Parathyroid adenoma (tissue), 2 donors: ENCODE measurements at regions not wholly inside any gene's neighbourhood (a gene's known extent, or its start where the extent isn't known, plus 50 kb on each side); places are given as distances from the start of the nearest gene placed in this dataset.
A peak's percentile ranks its signal among the peaks of the same experiment; 100 is the strongest.

ENCODE experiments used
- H2AFZ ChIP-seq: fragments of 300-600 bp; sonication (generic); one replicate; pipeline ENCODE4 v1.7.0; 2017; ENCODE audit warnings: antibody characterized with exemption, mild to moderate bottlenecking
- H3K27ac ChIP-seq: fragments of 300-600 bp; sonication (generic); one replicate; pipeline ENCODE4 v1.7.0; 2017
- H3K27me3 ChIP-seq: fragments of 300-600 bp; sonication (generic); one replicate; pipeline ENCODE4 v1.7.0; 2017; ENCODE audit warnings: low read length; ENCODE audit not compliant: control insufficient read depth, insufficient read depth
- H3K36me3 ChIP-seq: fragments of 300-600 bp; sonication (generic); one replicate; pipeline ENCODE4 v1.7.0; 2017; ENCODE audit warnings: low read length; ENCODE audit not compliant: control insufficient read depth, insufficient read depth
- H3K4me1 ChIP-seq: fragments of 300-600 bp; sonication (generic); one replicate; pipeline ENCODE4 v1.7.0; 2017; ENCODE audit warnings: control low read depth
- H3K4me2 ChIP-seq: fragments of 300-600 bp; sonication (generic); one replicate; pipeline ENCODE4 v1.7.0; 2017; ENCODE audit warnings: low read length
- H3K4me3 ChIP-seq: fragments of 300-600 bp; sonication (generic); one replicate; pipeline ENCODE4 v1.7.0; 2017; ENCODE audit warnings: low read depth, low read length
- H3K79me2 ChIP-seq: fragments of 300-600 bp; sonication (generic); one replicate; pipeline ENCODE4 v1.7.0; 2017; ENCODE audit warnings: control low read depth
- H3K9ac ChIP-seq: fragments of 300-600 bp; sonication (generic); one replicate; pipeline ENCODE4 v1.7.0; 2017; ENCODE audit warnings: mild to moderate bottlenecking
- H3K9me3 ChIP-seq: fragments of 300-600 bp; sonication (generic); one replicate; pipeline ENCODE4 v1.7.0; 2017; ENCODE audit warnings: low read length; ENCODE audit not compliant: control insufficient read depth
- CTCF ChIP-seq: fragments of 300-600 bp; sonication (generic); IDR thresholded peaks from one replicate; pipeline ENCODE4 v1.7.0; 2017; ENCODE audit warnings: antibody characterized with exemption, mild to moderate bottlenecking
- donor health status: primary hyperparathyroidism.

- no peak overlapping the region for H3K4me3 ChIP-seq
- H3K27ac ChIP-seq: no peak overlapping the region
- no peaks in the 10 kb centered on the region for H3K27me3 ChIP-seq
- no peak overlapping the region for H2AFZ ChIP-seq
- TF ChIP-seq CTCF: no peak
- H3K4me1 ChIP-seq: peaks cover 15% of the 10 kb centered on the region
- no peaks in the 10 kb centered on the region for H3K36me3 ChIP-seq
- no peaks in the 10 kb centered on the region for H3K9me3 ChIP-seq
- no peak overlapping the region for H3K4me2 ChIP-seq
- H3K79me2 ChIP-seq: no peaks in the 10 kb centered on the region
- H3K9ac ChIP-seq: no peak overlapping the region
Measured at GRCh38 chr5:124652892-124653441, 93.5 kb downstream of the ZNF608 start.

GRCh38 chr5:124652514-124652819, 94.0 kb downstream of the ZNF608 start:
- no peak overlapping the region for H3K4me2 ChIP-seq
- H3K27ac ChIP-seq: no peak overlapping the region
- H3K27me3 ChIP-seq: no peaks in the 10 kb centered on the region
- H3K79me2 ChIP-seq: no peaks in the 10 kb centered on the region
- no peaks in the 10 kb centered on the region for H3K36me3 ChIP-seq
- H3K9ac ChIP-seq: no peak overlapping the region
- H2AFZ ChIP-seq: no peak overlapping the region
- no peaks in the 10 kb centered on the region for H3K9me3 ChIP-seq
- no peak overlapping the region for H3K4me3 ChIP-seq
- H3K4me1 ChIP-seq: peaks cover 15% of the 10 kb centered on the region
- no peak for TF ChIP-seq CTCF

GRCh38 chr5:124651663-124652513, 94.6 kb downstream of the ZNF608 start:
- no peak for TF ChIP-seq CTCF
- H3K9me3 ChIP-seq: no peaks in the 10 kb centered on the region
- H3K4me1 ChIP-seq: peaks cover 15% of the 10 kb centered on the region
- peak overlapping the region; percentile 82 for H3K4me2 ChIP-seq
- peak overlapping the region; percentile 47 for H3K27ac ChIP-seq
- no peaks in the 10 kb centered on the region for H3K36me3 ChIP-seq
- H2AFZ ChIP-seq: peak overlapping the region; percentile 83
- no peaks in the 10 kb centered on the region for H3K79me2 ChIP-seq
- peak overlapping the region; percentile 53 for H3K4me3 ChIP-seq
- H3K27me3 ChIP-seq: no peaks in the 10 kb centered on the region
- H3K9ac ChIP-seq: no peak overlapping the region

GRCh38 chr5:124650951-124651662, 95.3 kb downstream of the ZNF608 start:
- Histone ChIP-seq H3K4me1 (peaks cover 11% of the 10 kb centered on the region), H3K36me3 (no peaks in the 10 kb centered on the region), H3K27me3 (no peaks in the 10 kb centered on the region), H3K4me3 (peak overlapping the region; percentile 53), H3K4me2 (peak overlapping the region; percentile 82), H2AFZ (peak overlapping the region; percentile 83), H3K79me2 (no peaks in the 10 kb centered on the region), H3K9ac (no peak overlapping the region), H3K27ac (peak overlapping the region; percentile 38), H3K9me3 (no peaks in the 10 kb centered on the region)
- TF ChIP-seq CTCF: no peak
